Sigmoid colon (tissue), 6 donors: ENCODE measurements at regions not wholly inside any gene's neighbourhood (a gene's known extent, or its start where the extent isn't known, plus 50 kb on each side); places are given as distances from the start of the nearest gene placed in this dataset.

Experiments
- DNase-seq: peaks from one replicate; pipeline ENCODE4 v3.0.0-alpha.2; 2019
- H3K27ac ChIP-seq, 4 donors: fragments of 200-600 bp; sonication (generic); one replicate each; pipeline ENCODE4 v1.5.1; 2016 to 2019; ENCODE audit warnings: mild to moderate bottlenecking in 1 of 4
- H3K27me3 ChIP-seq, 3 donors: fragments of 200-600 bp; sonication (generic); one replicate each; pipeline ENCODE4 v1.5.1; 2019; ENCODE audit warnings: mild to moderate bottlenecking in 1 of 3
- H3K36me3 ChIP-seq, 4 donors: fragments of 200-600 bp; sonication (generic); one replicate each; pipeline ENCODE4 v1.5.1; 2016 to 2019
- H3K4me1 ChIP-seq, 4 donors: fragments of 200-600 bp; sonication (generic); one replicate each; pipeline ENCODE4 v1.5.1; 2017 to 2019
- H3K4me3 ChIP-seq, 4 donors: fragments of 200-600 bp; sonication (generic); one replicate each; pipeline ENCODE4 v1.5.1; 2017 to 2019; ENCODE audit warnings: mild to moderate bottlenecking in 2 of 4, moderate library complexity in 1 of 4
- H3K9me3 ChIP-seq, 4 donors: fragments of 200-600 bp in 3 of 4; sonication (generic) in 3 of 4; one replicate each; pipeline versions ENCODE4 v1.5.1 to v1.6.1; 2013 to 2019
- CTCF ChIP-seq, 4 experiments: fragments of 450-650 bp in 3 of 4; fragments of 200-600 bp in 1 of 4; IDR thresholded peaks; one replicate each; pipeline ENCODE4 v1.5.1; 2016 to 2019; ENCODE audit warnings: antibody characterized with exemption in 4 of 4, mild to moderate bottlenecking in 3 of 4, moderate library complexity in 2 of 4
- EP300 ChIP-seq, 4 donors: sonication (generic); formaldehyde crosslinking; IDR thresholded peaks; one replicate each; pipeline ENCODE4 v1.6.1; 2017; ENCODE audit warnings: antibody characterized with exemption in 4 of 4
- POLR2A ChIP-seq, 2 donors: fragments of 450-650 bp; IDR thresholded peaks; one replicate each; pipeline ENCODE4 v1.6.1; 2016; ENCODE audit warnings: antibody characterized with exemption in 2 of 2, mild to moderate bottlenecking in 2 of 2, moderate library complexity in 2 of 2
- POLR2AphosphoS5 ChIP-seq, 4 donors: sonication (generic); formaldehyde crosslinking; IDR thresholded peaks; one replicate each; pipeline ENCODE4 v1.6.1; 2017; ENCODE audit warnings: antibody characterized with exemption in 4 of 4
- WGBS, 2 donors: extraction: QIAGEN DNeasy Blood & Tissue Kit; methylation state at CpG; one replicate each; pipeline ENCODE4 v1.1.7; 2013; 5-methylcytosine and 5-hydroxymethylcytosine counted together
- intact Hi-C: fragments of 100-400 bp; cut with DNase I; formaldehyde crosslinking; loops from one replicate; pipeline ENCODE4 v1.15.1; 2023
- donor health status: healthy with polysubstance abuse.
- donor health status: healthy.

GRCh38 chr6:159586684-159587083 lies 106.4 kb downstream of the SOD2 start:
- H3K27ac ChIP-seq: no peak overlapping the region
- no peaks in the 10 kb centered on the region for H3K4me1 ChIP-seq
- TF ChIP-seq EP300 (IDR thresholded peaks at IDR 0.05) (no peak), CTCF (IDR thresholded peaks at IDR 0.05) (no peak), POLR2A (IDR thresholded peaks at IDR 0.05) (no peak), POLR2AphosphoS5 (IDR thresholded peaks at IDR 0.05) (no peak)
- H3K36me3 ChIP-seq: no peaks in the 10 kb centered on the region
- no peaks in the 10 kb centered on the region for H3K9me3 ChIP-seq
- intact Hi-C loops: no loop called here
- DNase-seq: no peak
- H3K27me3 ChIP-seq: no peaks in the 10 kb centered on the region
- WGBS, 2 donors: 87 to 88% methylated on average over 1 of the region's 1 CpG
- no peak overlapping the region for H3K4me3 ChIP-seq

GRCh38 chr6:159582736-159583135 lies 110.3 kb downstream of the SOD2 start:
- H3K4me3 ChIP-seq: no peak overlapping the region
- no peaks in the 10 kb centered on the region for H3K36me3 ChIP-seq
- 90 to 91% methylated on average over 8 of the region's 8 CpGs for WGBS, 2 donors
- intact Hi-C loops: no loop called here
- H3K27ac ChIP-seq: no peak overlapping the region
- peaks cover 0 to 2% (median 0%) of the 10 kb centered on the region in 4 donors for H3K9me3 ChIP-seq
- no peaks in the 10 kb centered on the region for H3K27me3 ChIP-seq
- no peak for TF ChIP-seq POLR2AphosphoS5 (IDR thresholded peaks at IDR 0.05)
- no peak for TF ChIP-seq CTCF (IDR thresholded peaks at IDR 0.05)
- H3K4me1 ChIP-seq: no peaks in the 10 kb centered on the region
- no peak for DNase-seq

GRCh38 chr6:159578629-159579028 lies 114.4 kb downstream of the SOD2 start:
- H3K9me3 ChIP-seq: peaks cover 0 to 2% (median 0%) of the 10 kb centered on the region in 4 donors
- no peaks in the 10 kb centered on the region for H3K4me1 ChIP-seq
- H3K36me3 ChIP-seq: no peaks in the 10 kb centered on the region
- no peak for DNase-seq
- intact Hi-C loops: no loop called here
- TF ChIP-seq EP300 (IDR thresholded peaks at IDR 0.05) (no peak), POLR2A (IDR thresholded peaks at IDR 0.05) (no peak), CTCF (IDR thresholded peaks at IDR 0.05) (no peak), POLR2AphosphoS5 (IDR thresholded peaks at IDR 0.05) (no peak)
- no peaks in the 10 kb centered on the region for H3K27me3 ChIP-seq
- WGBS, 2 donors: 88 to 92% methylated on average over 5 of the region's 5 CpGs
- no peak overlapping the region for H3K4me3 ChIP-seq
- no peak overlapping the region for H3K27ac ChIP-seq

GRCh38 chr6:159577564-159577963 lies 115.5 kb downstream of the SOD2 start:
- TF ChIP-seq EP300 (IDR thresholded peaks at IDR 0.05) (no peak), POLR2A (IDR thresholded peaks at IDR 0.05) (no peak), CTCF (IDR thresholded peaks at IDR 0.05) (no peak), POLR2AphosphoS5 (IDR thresholded peaks at IDR 0.05) (no peak)
- no peak for DNase-seq
- Histone ChIP-seq H3K4me1 (no peaks in the 10 kb centered on the region), H3K27me3 (no peaks in the 10 kb centered on the region), H3K36me3 (no peaks in the 10 kb centered on the region), H3K9me3 (peaks cover 0 to 2% (median 0%) of the 10 kb centered on the region in 4 donors), H3K27ac (no peak overlapping the region), H3K4me3 (no peak overlapping the region)
- intact Hi-C loops: no loop called here
- 75 to 82% methylated on average over 5 of the region's 5 CpGs for WGBS, 2 donors

GRCh38 chr6:159572439-159573110 lies 120.5 kb downstream of the SOD2 start:
- DNase-seq: no peak
- Histone ChIP-seq H3K4me1 (no peaks in the 10 kb centered on the region), H3K27me3 (no peaks in the 10 kb centered on the region), H3K36me3 (no peaks in the 10 kb centered on the region), H3K4me3 (no peak overlapping the region), H3K27ac (no peak overlapping the region), H3K9me3 (peaks cover 0 to 9% (median 4%) of the 10 kb centered on the region in 4 donors)
- no peak for TF ChIP-seq POLR2AphosphoS5 (IDR thresholded peaks at IDR 0.05)
- TF ChIP-seq EP300 (IDR thresholded peaks at IDR 0.05): no peak
- no peak for TF ChIP-seq CTCF (IDR thresholded peaks at IDR 0.05)
- TF ChIP-seq POLR2A (IDR thresholded peaks at IDR 0.05): no peak
- intact Hi-C loops: no loop called here
- WGBS, 2 donors: 72 to 75% methylated on average over 12 of the region's 12 CpGs
